GM19035 (cell line): ENCODE measurements at regions not wholly inside any gene's neighbourhood (a gene's known extent, or its start where the extent isn't known, plus 50 kb on each side); places are given as distances from the start of the nearest gene placed in this dataset.
"Not testable (repeated sequence)": the region's sequence is repeated elsewhere in the genome, so short reads cannot be mapped to it uniquely, and the experiment has no call there.

Experiments
- ATAC-seq: cut with Tn5 transposase; IDR thresholded peaks from one replicate; pipeline ENCODE4 v1.9.1; 2021; ENCODE audit not compliant: unreplicated experiment

GRCh38 chr6:93701526-93701925 is 282.2 kb upstream of the EPHA7 start:
- ATAC-seq = no peak

DNA sequence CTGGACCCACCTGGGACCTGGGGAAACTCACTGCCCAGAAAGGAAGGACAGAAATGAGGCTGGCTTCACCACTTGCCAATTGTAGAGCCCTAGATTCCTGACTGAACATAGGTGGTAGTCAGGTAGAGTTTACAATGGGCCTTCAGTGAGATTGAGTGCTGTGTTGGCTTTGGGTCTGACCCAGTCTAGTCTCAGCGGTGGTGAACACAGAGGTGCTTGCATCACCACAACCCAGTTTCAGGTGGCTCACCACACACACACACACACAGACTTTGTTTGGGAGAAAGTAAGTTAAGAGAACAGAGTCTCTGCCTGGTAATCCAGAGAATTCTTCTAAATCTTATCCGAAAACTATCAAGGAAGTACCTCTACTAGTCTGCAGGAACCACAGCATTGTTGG is 266.1 kb upstream of the EPHA7 start:
- no peak for ATAC-seq

DNA sequence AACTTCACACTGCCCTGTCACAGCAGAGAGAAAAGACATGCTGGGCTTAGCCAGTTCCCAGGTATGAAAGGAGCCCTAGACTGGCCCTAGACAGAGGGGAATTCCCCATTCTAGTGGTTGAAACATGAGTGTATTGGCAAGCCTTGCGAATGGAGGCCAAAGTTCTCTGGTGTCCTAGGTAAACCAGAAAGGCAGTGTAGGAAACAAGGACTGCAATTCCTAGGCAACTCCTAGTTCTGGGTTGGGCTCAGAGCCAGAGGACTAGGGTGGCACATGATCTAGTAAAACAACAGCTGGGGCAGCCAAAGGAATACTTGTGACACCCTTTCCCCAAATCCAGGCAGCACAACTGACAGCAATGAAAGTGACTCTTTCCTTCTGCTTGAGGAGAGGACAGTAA is 265.0 kb upstream of the EPHA7 start:
- no peak for ATAC-seq

DNA sequence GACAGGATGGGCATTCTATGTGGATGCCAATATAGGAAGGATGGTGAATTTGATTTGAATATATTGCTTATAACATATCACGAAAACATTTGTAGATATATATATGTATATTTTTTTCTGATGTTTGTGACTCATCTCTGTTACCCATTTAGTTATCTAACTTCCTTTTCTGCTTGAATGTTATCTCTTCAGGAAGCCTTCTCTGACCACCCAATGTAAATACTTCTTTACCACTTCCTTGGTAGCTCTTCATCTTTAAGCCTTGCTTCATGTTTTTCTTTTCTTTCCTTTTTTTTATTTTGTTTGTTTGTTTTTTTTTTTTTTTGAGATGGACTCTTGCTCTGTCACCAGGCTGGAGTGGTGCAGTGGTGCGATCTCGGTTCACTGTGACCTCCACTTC is 260.5 kb upstream of the EPHA7 start:
- no peak for ATAC-seq

DNA sequence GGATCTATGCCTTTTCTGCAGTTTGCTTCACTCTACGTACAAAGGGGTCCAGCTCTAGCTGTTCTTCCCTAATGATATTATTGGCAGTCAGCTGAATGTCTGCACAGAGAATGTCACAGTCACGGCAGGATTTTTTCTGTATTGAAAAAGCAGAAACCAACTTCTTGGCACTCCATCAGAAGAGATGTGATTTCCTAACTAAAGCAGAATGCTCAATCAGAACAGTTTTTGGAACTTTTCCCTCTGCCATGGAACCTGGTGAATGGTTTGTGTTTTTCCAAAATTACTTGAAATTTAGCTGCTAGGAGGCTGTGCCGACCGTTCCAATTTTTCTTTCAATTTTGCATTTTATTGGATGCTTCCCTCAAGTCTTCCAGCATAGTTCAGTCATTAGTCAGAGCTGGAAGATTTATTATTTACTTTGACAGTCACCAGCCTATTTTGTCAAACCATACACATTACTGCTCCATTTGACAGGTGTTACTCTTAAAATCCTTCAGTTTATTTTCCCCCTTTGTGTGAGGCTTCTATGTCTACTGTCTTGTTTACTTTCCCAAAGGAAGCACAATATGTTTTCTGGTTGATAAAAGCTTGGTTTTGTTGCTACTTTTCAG is 259.6 kb upstream of the EPHA7 start:
- no peak for ATAC-seq

- no peak for ATAC-seq
These were observed 258.1 kb upstream of the EPHA7 start for GRCh38 chr6:93677264-93677965.

GRCh38 chr6:93676581-93676980 is 257.2 kb upstream of the EPHA7 start:
- ATAC-seq = no peak

DNA sequence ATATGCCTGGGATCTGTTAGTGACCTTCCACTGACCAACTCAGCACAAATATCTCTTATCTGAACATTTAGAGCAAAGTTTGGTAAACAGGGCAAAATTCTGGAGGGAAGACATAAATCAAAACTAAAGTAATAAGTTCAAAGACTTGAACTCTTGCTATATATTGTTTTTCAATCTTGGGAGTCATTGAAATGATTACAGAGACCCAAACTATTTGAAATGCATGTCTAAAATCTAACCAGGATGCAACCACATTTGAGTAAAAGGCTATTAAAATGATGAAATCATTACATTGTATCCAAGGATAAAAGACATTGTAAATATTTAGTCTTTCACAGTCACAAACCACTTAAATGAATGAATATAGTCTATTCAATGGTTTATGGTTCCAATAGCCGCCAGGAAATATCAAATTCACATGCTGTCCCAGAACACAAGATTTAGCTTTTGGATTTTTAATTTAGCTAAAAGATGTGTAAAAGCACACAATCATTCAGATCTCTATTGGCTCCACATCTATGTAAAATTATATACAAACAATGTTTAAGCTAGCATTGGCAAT is 256.6 kb upstream of the EPHA7 start:
- no peak for ATAC-seq

DNA sequence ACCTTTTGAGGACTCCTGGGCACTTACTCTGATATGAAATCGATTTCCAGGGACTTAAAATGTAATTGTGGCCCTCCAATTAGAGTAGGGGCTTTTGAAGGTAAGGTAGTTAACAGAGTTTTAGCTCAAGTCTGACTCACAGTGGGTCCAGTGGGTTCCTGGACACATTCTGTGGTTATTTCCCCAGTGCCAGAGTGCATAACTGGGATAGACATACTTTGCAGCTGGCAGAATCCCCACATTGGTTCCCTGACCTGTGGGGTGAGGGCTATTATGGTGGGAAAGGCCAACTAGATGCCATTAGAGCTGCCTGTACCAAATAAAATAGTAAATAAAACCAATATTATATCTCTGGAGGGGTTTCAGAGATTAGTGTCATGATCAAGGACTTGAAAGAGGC is 243.8 kb upstream of the EPHA7 start:
- ATAC-seq = no peak

DNA sequence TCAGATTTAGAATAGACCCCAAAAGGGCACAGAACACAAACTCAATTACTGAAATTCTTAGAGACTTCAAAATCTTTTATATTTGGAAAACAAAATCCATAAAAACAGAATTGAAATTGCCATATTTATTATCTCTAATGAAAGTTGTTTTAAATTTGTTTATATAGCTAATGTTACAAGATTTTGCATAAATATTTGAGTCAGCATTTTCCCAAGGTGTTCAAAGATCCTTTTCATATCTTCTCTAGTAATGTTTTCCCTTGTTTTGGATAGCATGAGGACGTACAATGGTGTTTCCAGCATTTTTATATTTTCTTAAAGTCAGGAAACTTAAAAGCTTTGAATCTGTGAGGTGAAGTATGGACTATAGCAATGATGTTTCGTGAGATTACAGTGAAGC is 235.2 kb upstream of the EPHA7 start:
- ATAC-seq = no peak

GRCh38 chr6:93644611-93645010 is 225.3 kb upstream of the EPHA7 start:
- ATAC-seq = no peak

GRCh38 chr6:93639126-93639525 is 219.8 kb upstream of the EPHA7 start:
- no peak for ATAC-seq

GRCh38 chr6:93636987-93637664 is 217.8 kb upstream of the EPHA7 start:
- not testable (repeated sequence) for ATAC-seq

DNA sequence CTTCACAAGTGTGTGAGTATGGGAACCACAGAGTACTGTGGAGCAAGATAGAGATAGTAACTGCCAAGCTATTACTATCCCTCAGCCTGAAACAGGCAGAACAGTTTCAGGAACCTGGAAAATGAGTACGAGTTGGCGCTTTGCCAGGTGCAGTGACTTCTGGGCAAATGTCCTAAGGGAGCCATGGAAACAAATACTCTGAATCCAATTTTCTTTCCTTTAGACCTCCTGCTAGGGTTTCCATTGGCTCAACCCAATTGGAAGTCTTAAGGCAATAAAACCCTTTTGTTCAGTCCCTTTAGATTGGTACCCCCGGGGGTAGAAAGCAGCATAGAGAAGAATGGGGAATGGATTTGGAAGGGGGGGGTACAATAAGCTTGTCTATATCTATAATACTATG is 205.0 kb upstream of the EPHA7 start:
- no peak for ATAC-seq

DNA sequence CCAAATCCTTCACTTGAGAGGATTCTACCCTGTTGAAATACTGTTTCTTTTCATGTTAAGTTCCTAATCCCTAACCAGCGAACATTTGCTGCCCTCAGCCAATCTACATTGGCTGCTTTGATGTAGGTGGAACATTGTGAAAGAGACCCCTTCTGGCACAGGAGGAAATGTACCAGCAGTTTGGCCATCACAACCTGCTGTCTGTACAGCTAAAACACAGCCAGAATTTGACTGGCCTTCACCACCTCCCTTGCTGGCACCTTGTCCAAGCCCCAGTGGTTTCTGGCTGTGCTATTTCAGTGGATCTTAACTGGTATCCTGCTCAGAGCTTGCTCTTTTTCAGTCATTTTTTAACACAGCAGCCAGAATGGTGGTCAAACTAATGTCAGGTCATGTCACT is 202.1 kb upstream of the EPHA7 start:
- no peak for ATAC-seq

GRCh38 chr6:93604951-93605350 is 185.6 kb upstream of the EPHA7 start:
- ATAC-seq = no peak

GRCh38 chr6:93592417-93592816 is 173.1 kb upstream of the EPHA7 start:
- no peak for ATAC-seq

- no peak for ATAC-seq
These were observed 166.9 kb upstream of the EPHA7 start for GRCh38 chr6:93586306-93586705.

DNA sequence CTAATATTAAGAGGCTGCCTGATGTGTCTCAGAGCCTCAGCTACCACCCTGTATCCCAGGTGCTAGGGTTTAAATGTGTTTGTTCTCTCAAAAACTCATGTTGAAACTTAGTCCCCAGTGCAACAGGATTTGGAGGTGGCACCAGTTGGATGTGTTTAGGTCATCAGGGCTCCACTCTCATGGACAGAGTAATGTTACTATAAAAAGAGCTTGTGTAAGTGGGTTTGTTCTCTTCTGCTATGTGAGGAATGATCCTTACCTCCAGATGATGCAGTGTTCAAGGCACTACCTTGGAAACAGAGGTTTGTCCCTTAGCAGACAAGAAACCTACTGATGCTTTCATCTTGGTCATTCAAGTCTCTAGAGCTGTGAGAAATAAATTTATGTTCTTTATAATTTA is 164.9 kb upstream of the EPHA7 start:
- no peak for ATAC-seq

DNA sequence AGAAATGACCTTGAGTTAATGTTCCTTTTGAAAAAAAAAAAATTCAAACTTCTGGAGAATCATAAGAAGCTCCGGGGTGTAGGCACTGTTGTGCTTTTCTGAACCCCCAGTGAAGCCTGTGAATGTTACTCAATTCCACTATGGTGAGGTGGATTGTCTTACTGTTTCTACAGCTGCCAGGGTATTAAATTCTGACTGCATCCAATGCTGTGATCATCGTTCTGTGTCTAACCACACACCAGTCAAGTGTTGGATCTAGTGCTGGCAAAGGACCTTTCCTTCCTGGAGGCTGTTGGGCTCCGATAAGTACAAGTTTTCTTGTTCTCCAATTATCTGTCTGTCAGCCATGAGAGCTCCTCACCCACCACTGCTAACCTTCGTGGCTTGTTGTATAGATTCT is 162.0 kb upstream of the EPHA7 start:
- ATAC-seq = no peak

- no peak for ATAC-seq
These were observed 161.1 kb upstream of the EPHA7 start for GRCh38 chr6:93580446-93580845.
